Kidney (tissue), 13 donors: ENCODE measurements at regions not wholly inside any gene's neighbourhood (a gene's known extent, or its start where the extent isn't known, plus 50 kb on each side); places are given as distances from the start of the nearest gene placed in this dataset.
"Not testable (repeated sequence)": the region's sequence is repeated elsewhere in the genome, so short reads cannot be mapped to it uniquely, and the experiment has no call there.

Experiments
- DNase-seq, 5 donors: peaks; one replicate each; pipeline ENCODE4 v3.0.0-alpha.2; 2013 to 2020
- FAIRE-seq: peaks from 2 replicates; lab custom pipeline; 2012; peaks lifted over from hg19 to GRCh38; lab: Jason Lieb, UNC
- H3K27ac ChIP-seq, 2 donors: one replicate each; pipeline ENCODE4 v1.7.0; 2013; ENCODE audit warnings: low read depth in 2 of 2, low read length in 2 of 2, inconsistent platforms in 1 of 2
- H3K27me3 ChIP-seq: one replicate; pipeline ENCODE4 v1.7.1; 2013; ENCODE audit warnings: low read length, inconsistent platforms; ENCODE audit not compliant: control insufficient read depth, insufficient read depth
- H3K36me3 ChIP-seq, 3 donors: one replicate each; pipeline versions ENCODE4 v1.7.0 to v1.7.1; 2013; ENCODE audit warnings: low read length in 3 of 3, control low read depth in 1 of 3, inconsistent platforms in 1 of 3; ENCODE audit not compliant: insufficient read depth in 3 of 3, control insufficient read depth in 2 of 3
- H3K4me1 ChIP-seq, 3 donors: one replicate each; pipeline versions ENCODE4 v1.7.0 to v1.7.1; 2013; ENCODE audit warnings: low read length in 3 of 3, inconsistent platforms in 1 of 3, low read depth in 1 of 3; ENCODE audit not compliant: control insufficient read depth in 2 of 3, insufficient read depth in 2 of 3
- H3K4me3 ChIP-seq, 3 donors: one replicate each; pipeline versions ENCODE4 v1.7.0 to v1.8.1; 2013; ENCODE audit warnings: low read length in 3 of 3, control low read depth in 1 of 3, inconsistent platforms in 1 of 3
- H3K9ac ChIP-seq, 3 donors: one replicate each; pipeline versions ENCODE4 v1.7.0 to v1.7.1; 2013; ENCODE audit warnings: low read length in 3 of 3, control low read depth in 1 of 3, inconsistent platforms in 1 of 3
- H3K9me3 ChIP-seq, 3 donors: one replicate each; pipeline versions ENCODE4 v1.7.0 to v1.7.1; 2013; ENCODE audit warnings: low read length in 3 of 3, control low read depth in 1 of 3, inconsistent platforms in 1 of 3; ENCODE audit not compliant: control insufficient read depth in 2 of 3, insufficient read depth in 1 of 3
- intact Hi-C: fragments of 100-400 bp; cut with DNase I; formaldehyde crosslinking; loops from one replicate; pipeline ENCODE4 v1.11.1; 2022
- TF ChIP-seq, protein P1 (sequence below): IDR thresholded peaks from 3 replicates; pipeline ENCODE4 v1.5.1; 2012; ENCODE audit warnings: mild to moderate bottlenecking, moderate library complexity, borderline replicate concordance; ENCODE audit not compliant: insufficient read depth; ENCODE audit errors: extremely low read depth
- donor health status: control.
- donor health status: control.
- donor health status: control.
- donor health status: control.
- donor health status: control.
- donor health status: DM: yes; HTN: yes; CAD: no.
- donor health status: Normal renal cell carcinoma (clear cell type).

DNA sequence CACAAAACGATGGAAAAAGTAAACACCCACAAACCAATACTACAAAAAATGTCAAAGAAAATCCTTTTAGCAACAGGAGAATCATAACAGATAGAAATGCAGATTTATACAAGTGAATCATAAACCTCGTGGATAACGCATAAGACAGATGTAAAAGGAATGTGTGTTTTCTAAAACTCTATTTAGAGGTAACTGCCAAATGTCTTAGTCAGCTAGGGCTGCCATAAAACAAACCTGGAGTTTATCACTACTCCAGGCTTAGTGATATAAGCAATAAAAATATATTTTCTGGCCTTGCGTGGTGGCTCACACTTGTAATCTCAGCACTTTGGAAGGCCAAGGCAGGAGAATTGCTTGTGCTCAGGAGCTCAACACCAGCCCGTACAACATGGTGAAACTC is 1633.5 kb downstream of the NLGN4Y start:
- Histone ChIP-seq H3K4me3 (no peak overlapping the region), H3K4me1 (no peaks in the 10 kb centered on the region), H3K9me3 (no peaks in the 10 kb centered on the region), H3K9ac (no peak overlapping the region), H3K27ac (no peak overlapping the region), H3K27me3 (no peaks in the 10 kb centered on the region), H3K36me3 (no peaks in the 10 kb centered on the region)
- TF ChIP-seq, protein P1, sequence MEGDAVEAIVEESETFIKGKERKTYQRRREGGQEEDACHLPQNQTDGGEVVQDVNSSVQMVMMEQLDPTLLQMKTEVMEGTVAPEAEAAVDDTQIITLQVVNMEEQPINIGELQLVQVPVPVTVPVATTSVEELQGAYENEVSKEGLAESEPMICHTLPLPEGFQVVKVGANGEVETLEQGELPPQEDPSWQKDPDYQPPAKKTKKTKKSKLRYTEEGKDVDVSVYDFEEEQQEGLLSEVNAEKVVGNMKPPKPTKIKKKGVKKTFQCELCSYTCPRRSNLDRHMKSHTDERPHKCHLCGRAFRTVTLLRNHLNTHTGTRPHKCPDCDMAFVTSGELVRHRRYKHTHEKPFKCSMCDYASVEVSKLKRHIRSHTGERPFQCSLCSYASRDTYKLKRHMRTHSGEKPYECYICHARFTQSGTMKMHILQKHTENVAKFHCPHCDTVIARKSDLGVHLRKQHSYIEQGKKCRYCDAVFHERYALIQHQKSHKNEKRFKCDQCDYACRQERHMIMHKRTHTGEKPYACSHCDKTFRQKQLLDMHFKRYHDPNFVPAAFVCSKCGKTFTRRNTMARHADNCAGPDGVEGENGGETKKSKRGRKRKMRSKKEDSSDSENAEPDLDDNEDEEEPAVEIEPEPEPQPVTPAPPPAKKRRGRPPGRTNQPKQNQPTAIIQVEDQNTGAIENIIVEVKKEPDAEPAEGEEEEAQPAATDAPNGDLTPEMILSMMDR, result no peak
- FAIRE-seq (no peak), DNase-seq (no peak)
- intact Hi-C loops, result no loop called here

GRCh38 chrY:16175740-16176139 is 1651.4 kb downstream of the NLGN4Y start:
- DNase-seq, H3K9ac ChIP-seq, H3K4me3 ChIP-seq, H3K27ac ChIP-seq, H3K9me3 ChIP-seq, H3K4me1 ChIP-seq, H3K27me3 ChIP-seq, intact Hi-C loops, H3K36me3 ChIP-seq, FAIRE-seq: not testable (repeated sequence)

- H3K4me1 ChIP-seq, H3K36me3 ChIP-seq, H3K4me3 ChIP-seq, H3K27ac ChIP-seq, intact Hi-C loops, DNase-seq, FAIRE-seq, H3K9ac ChIP-seq, H3K27me3 ChIP-seq, H3K9me3 ChIP-seq: not testable (repeated sequence)
These were observed 1674.5 kb downstream of the CDY2B start for GRCh38 chrY:16205482-16205881.

GRCh38 chrY:16243322-16243721 is 1636.7 kb downstream of the CDY2B start:
- H3K36me3 ChIP-seq, H3K4me1 ChIP-seq, H3K27me3 ChIP-seq, H3K9ac ChIP-seq, H3K9me3 ChIP-seq, DNase-seq, H3K27ac ChIP-seq, FAIRE-seq, H3K4me3 ChIP-seq, intact Hi-C loops: not testable (repeated sequence)

- H3K4me3 ChIP-seq, DNase-seq, H3K9ac ChIP-seq, H3K27ac ChIP-seq, FAIRE-seq, intact Hi-C loops, H3K36me3 ChIP-seq, H3K27me3 ChIP-seq, H3K9me3 ChIP-seq, H3K4me1 ChIP-seq: not testable (repeated sequence)
These were observed 1625.3 kb downstream of the CDY2B start for GRCh38 chrY:16254551-16255295.

- H3K9me3 ChIP-seq, H3K9ac ChIP-seq, FAIRE-seq, intact Hi-C loops, H3K36me3 ChIP-seq, H3K4me3 ChIP-seq, DNase-seq, H3K4me1 ChIP-seq, H3K27me3 ChIP-seq, H3K27ac ChIP-seq: not testable (repeated sequence)
These were observed 1624.2 kb downstream of the CDY2B start for GRCh38 chrY:16255778-16256177.
